Heart right ventricle (tissue), 16 donors: ENCODE measurements at regions not wholly inside any gene's neighbourhood (a gene's known extent, or its start where the extent isn't known, plus 50 kb on each side); places are given as distances from the start of the nearest gene placed in this dataset.

ENCODE experiments used
- ATAC-seq, 8 donors: fragments of 200-7000 bp; cut with Tn5 transposase; one replicate each; pipeline ENCODE4 v1.9.1; 2020; ENCODE audit warnings: mild to moderate bottlenecking in 8 of 8, moderate library complexity in 8 of 8, moderate number of reproducible peaks in 1 of 8
- DNase-seq, 2 donors: peaks; one replicate each; pipeline ENCODE4 v3.0.0-alpha.2; 2020
- H3K27ac ChIP-seq, 10 donors: fragments of 200-600 bp; sonication (generic) in 2 of 10; one replicate each; pipeline versions ENCODE4 v1.5.0 to v1.8.0; 2020 to 2022; ENCODE audit warnings: mild to moderate bottlenecking in 3 of 10
- H3K27me3 ChIP-seq, 7 donors: fragments of 200-600 bp; one replicate each; pipeline ENCODE4 v1.8.0; 2021 to 2022; ENCODE audit warnings: mild to moderate bottlenecking in 2 of 7
- H3K36me3 ChIP-seq, 9 donors: fragments of 200-600 bp; sonication (generic) in 1 of 9; one replicate each; pipeline versions ENCODE4 v1.5.0 to v1.8.0; 2020 to 2022; ENCODE audit warnings: mild to moderate bottlenecking in 2 of 9
- H3K4me1 ChIP-seq, 9 donors: fragments of 200-600 bp; sonication (generic) in 1 of 9; one replicate each; pipeline versions ENCODE4 v1.5.0 to v1.8.0; 2020 to 2022; ENCODE audit warnings: mild to moderate bottlenecking in 4 of 9
- H3K4me3 ChIP-seq, 10 donors: fragments of 200-600 bp; sonication (generic) in 2 of 10; one replicate each; pipeline versions ENCODE4 v1.5.0 to v1.8.0; 2020 to 2022; ENCODE audit warnings: mild to moderate bottlenecking in 7 of 10, moderate library complexity in 2 of 10
- H3K9me3 ChIP-seq, 11 donors: fragments of 200-600 bp in 10 of 11; sonication (generic) in 2 of 11; one replicate each; pipeline versions ENCODE4 v1.5.0 to v1.8.0; 2013 to 2022; ENCODE audit warnings: mild to moderate bottlenecking in 2 of 11, control low read depth in 1 of 11, moderate library complexity in 1 of 11
- WGBS, 2 donors: extraction: QIAGEN DNeasy Blood & Tissue Kit; methylation state at CpG; one replicate each; pipeline ENCODE4 v1.1.7; 2013; ENCODE audit warnings: inconsistent platforms in 1 of 2; 5-methylcytosine and 5-hydroxymethylcytosine counted together
- intact Hi-C, 10 donors: fragments of 100-400 bp; cut with DNase I; formaldehyde crosslinking; loops; one replicate each; pipeline versions ENCODE4 v1.11.1 to v1.14.2; 2022
- TF ChIP-seq, protein P1 (sequence below), 9 donors: fragments of 200-600 bp; sonication (generic) in 2 of 9; IDR thresholded peaks; one replicate each; pipeline versions ENCODE4 v1.5.0 to v1.8.0; 2021 to 2022; ENCODE audit warnings: antibody characterized with exemption in 9 of 9, mild to moderate bottlenecking in 5 of 9, moderate library complexity in 1 of 9
- donor health status: Arrhythmogenic right ventricular cardiomyopathy.
- donor health status: ischemic (EF 13 %, LVEDD 7.1; RV severe dilation, severe dysfunction).
- donor health status: healthy with polysubstance abuse.
- donor health status: DM: no; HTN: yes; CAD: no.
- donor health status: DM: no; HTN: no; CAD: no.
- donor health status: ischemic (EF 25% LVEDD 6.9; RV normal size, moderate dysfunction).
- donor health status: ischemic (EF 25% LVEDD 5.7; RV mildly dilated, moderate dysfunction).
- donor health status: healthy.
- donor health status: DM: yes; HTN: yes; CAD: no.
- donor health status: Ischemic cardiomyopathy.
- donor health status: ischemic (EF 35%, LVEDD 5.7; RV mildly dilated, moderate dysfunction).
- donor health status: nonischemic (EF 11% LVEDD 7.7; RV severe dilation, severe dysfunction).
- donor health status: DM: yes; HTN: yes; CAD: no.
- donor health status: PGD.
- donor health status: ischemic (EF 29% LVEDD 5.4; RV normal size, mild dysfunction).
- donor health status: nonischemic (EF 23%, LVEDD 6.1; RV moderate dilation, normal function).

GRCh38 chr18:76252880-76253279 is 242.2 kb downstream of the ZNF516 start:
- Histone ChIP-seq H3K27ac (no peak overlapping the region), H3K9me3 (no peaks in the 10 kb centered on the region), H3K4me1 (peaks cover 0 to 3% (median 0%) of the 10 kb centered on the region in 9 donors), H3K36me3 (no peaks in the 10 kb centered on the region), H3K4me3 (no peak overlapping the region), H3K27me3 (peaks cover 0 to 20% (median 5%) of the 10 kb centered on the region in 7 donors)
- no peak for ATAC-seq
- no peak for DNase-seq
- intact Hi-C loops: loop anchor here in 5 of 10 donors (5.0 to 10.0 kb wide), 4 partner anchors 358 to 1598 kb away; no protein-coding TSS in a partner anchor
- TF ChIP-seq, protein P1, sequence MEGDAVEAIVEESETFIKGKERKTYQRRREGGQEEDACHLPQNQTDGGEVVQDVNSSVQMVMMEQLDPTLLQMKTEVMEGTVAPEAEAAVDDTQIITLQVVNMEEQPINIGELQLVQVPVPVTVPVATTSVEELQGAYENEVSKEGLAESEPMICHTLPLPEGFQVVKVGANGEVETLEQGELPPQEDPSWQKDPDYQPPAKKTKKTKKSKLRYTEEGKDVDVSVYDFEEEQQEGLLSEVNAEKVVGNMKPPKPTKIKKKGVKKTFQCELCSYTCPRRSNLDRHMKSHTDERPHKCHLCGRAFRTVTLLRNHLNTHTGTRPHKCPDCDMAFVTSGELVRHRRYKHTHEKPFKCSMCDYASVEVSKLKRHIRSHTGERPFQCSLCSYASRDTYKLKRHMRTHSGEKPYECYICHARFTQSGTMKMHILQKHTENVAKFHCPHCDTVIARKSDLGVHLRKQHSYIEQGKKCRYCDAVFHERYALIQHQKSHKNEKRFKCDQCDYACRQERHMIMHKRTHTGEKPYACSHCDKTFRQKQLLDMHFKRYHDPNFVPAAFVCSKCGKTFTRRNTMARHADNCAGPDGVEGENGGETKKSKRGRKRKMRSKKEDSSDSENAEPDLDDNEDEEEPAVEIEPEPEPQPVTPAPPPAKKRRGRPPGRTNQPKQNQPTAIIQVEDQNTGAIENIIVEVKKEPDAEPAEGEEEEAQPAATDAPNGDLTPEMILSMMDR (IDR thresholded peaks at IDR 0.05): peak in 7 of 9 donors; percentile 14 to 45 (median 41)
- WGBS, 2 donors: 29 to 38% methylated on average over 3 of the region's 3 CpGs

DNA sequence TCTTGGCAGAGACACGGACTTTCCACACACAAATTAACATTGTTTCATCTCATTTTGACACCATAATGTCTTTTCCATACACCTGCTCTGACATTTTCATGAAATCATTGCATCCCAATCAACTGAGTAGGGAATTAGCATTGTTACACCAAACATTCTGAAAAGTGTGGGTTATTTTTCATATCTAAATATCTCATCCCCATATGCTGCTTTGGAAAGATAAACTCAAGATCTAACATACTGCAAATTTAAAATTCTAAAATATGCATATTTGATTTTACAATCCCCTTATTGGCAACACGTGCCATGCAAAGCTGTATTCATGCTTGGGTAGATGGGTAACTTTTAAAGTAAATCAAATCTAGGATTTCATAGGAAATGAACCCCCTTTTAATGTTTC is 242.9 kb downstream of the ZNF516 start:
- H3K27me3 ChIP-seq: peaks cover 0 to 15% (median 0%) of the 10 kb centered on the region in 7 donors
- DNase-seq (no peak), ATAC-seq (no peak)
- H3K36me3 ChIP-seq: no peaks in the 10 kb centered on the region
- no peak overlapping the region for H3K27ac ChIP-seq
- H3K4me3 ChIP-seq: no peak overlapping the region
- H3K9me3 ChIP-seq: no peaks in the 10 kb centered on the region
- intact Hi-C loops: loop anchor here in 5 of 10 donors (5.0 to 10.0 kb wide), 4 partner anchors 357 to 1597 kb away; no protein-coding TSS in a partner anchor
- TF ChIP-seq, protein P1 (IDR thresholded peaks at IDR 0.05): no peak
- H3K4me1 ChIP-seq: peaks cover 0 to under 1% (median 0%) of the 10 kb centered on the region in 9 donors
- 71 to 72% methylated on average over 2 of the region's 2 CpGs for WGBS, 2 donors

DNA sequence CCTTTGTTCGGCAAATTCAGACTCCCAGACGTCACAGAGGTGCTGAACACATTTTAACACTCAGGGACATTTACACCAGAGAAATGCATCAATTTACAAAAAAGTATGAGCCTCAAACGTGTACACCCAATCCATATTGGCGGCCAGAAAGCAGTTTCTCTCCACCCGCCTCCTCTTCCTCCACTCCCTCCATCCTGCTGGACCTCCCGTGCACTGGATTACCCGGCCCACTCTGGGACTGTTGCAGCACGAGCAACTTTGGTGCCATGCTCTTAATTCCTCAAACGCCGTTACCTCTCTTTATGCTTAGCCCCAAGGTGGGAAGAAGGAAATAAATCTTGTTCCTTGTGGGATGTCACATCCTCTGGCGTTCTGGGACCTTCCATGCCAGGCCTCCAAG is 243.4 kb downstream of the ZNF516 start:
- TF ChIP-seq, protein P1 (IDR thresholded peaks at IDR 0.05): no peak
- ATAC-seq: no peak
- WGBS, 2 donors: 64 to 69% methylated on average over 11 of the region's 11 CpGs
- Histone ChIP-seq H3K27me3 (peaks cover 0 to 15% (median 0%) of the 10 kb centered on the region in 7 donors), H3K4me1 (no peaks in the 10 kb centered on the region), H3K4me3 (no peak overlapping the region), H3K36me3 (no peaks in the 10 kb centered on the region), H3K27ac (no peak overlapping the region), H3K9me3 (no peaks in the 10 kb centered on the region)
- intact Hi-C loops: loop anchor here in 5 of 10 donors (5.0 to 10.0 kb wide), 4 partner anchors 357 to 1597 kb away; no protein-coding TSS in a partner anchor
- no peak for DNase-seq

GRCh38 chr18:76246590-76246989 is 248.5 kb downstream of the ZNF516 start:
- Histone ChIP-seq H3K9me3 (peaks cover 0 to 24% (median 0%) of the 10 kb centered on the region in 11 donors), H3K4me1 (no peaks in the 10 kb centered on the region), H3K4me3 (no peak overlapping the region), H3K36me3 (no peaks in the 10 kb centered on the region), H3K27ac (peak overlapping the region in 4 of 10 donors; percentile 44 to 62 (median 50)), H3K27me3 (no peaks in the 10 kb centered on the region)
- intact Hi-C loops: no loop called here
- DNase-seq: peak in 1 of 2 donors; percentile 37
- WGBS, 2 donors: 60 to 72% methylated on average over 4 of the region's 4 CpGs
- peak in 7 of 8 donors; percentile 34 to 88 (median 62) for ATAC-seq
- TF ChIP-seq, protein P1 (IDR thresholded peaks at IDR 0.05): no peak
